T47D (cell line): ENCODE measurements at regions not wholly inside any gene's neighbourhood (a gene's known extent, or its start where the extent isn't known, plus 50 kb on each side); places are given as distances from the start of the nearest gene placed in this dataset.

Source experiments
- DNase-seq, 2 experiments: peaks; one replicate each; pipeline versions ENCODE4 v3.0.0 to v3.0.0-alpha.2; 2011 to 2012; ENCODE audit warnings: low read depth in 1 of 2, low spot score in 1 of 2
- JUND ChIP-seq: IDR thresholded peaks from 2 replicates; pipeline ENCODE4 v1.6.1; 2012; ENCODE audit warnings: low read depth
- in situ Hi-C: cut with HindIII; loops from 2 replicates; pipeline ENCODE4 v1.10.0; 2016; ENCODE audit warnings: low sequenced_read_pairs, low pct_unique_long_range_greater_than_20kb

GRCh38 chr2:38474715-38475566 is 97.9 kb upstream of the ATL2 start:
- no peak for DNase-seq
- in situ Hi-C loops = no loop called here
- no peak for TF ChIP-seq JUND

GRCh38 chr2:38474021-38474456 is 97.0 kb upstream of the ATL2 start:
- TF ChIP-seq JUND = no peak
- in situ Hi-C loops = no loop called here

GRCh38 chr2:38473333-38474005 is 96.4 kb upstream of the ATL2 start:
- no peak for TF ChIP-seq JUND
- no peak for DNase-seq
- in situ Hi-C loops = no loop called here

More at GRCh38 chr2:38474021-38474456, 97.0 kb upstream of the ATL2 start:
- DNase-seq = no peak

- DNase-seq = no peak
- in situ Hi-C loops = no loop called here
- TF ChIP-seq JUND = no peak
These were observed 93.0 kb upstream of the ATL2 start for GRCh38 chr2:38470115-38470514.

- DNase-seq = no peak
- in situ Hi-C loops = no loop called here
- no peak for TF ChIP-seq JUND
These were observed 90.8 kb upstream of the ATL2 start for GRCh38 chr2:38467768-38468455.

- DNase-seq = no peak
- in situ Hi-C loops = no loop called here
- TF ChIP-seq JUND = no peak
These were observed 90.0 kb upstream of the ATL2 start for GRCh38 chr2:38466876-38467767.

- in situ Hi-C loops = no loop called here
- DNase-seq = no peak
- no peak for TF ChIP-seq JUND
These were observed 89.3 kb upstream of the ATL2 start for GRCh38 chr2:38466409-38466808.

GRCh38 chr2:38465789-38466127 is 88.7 kb upstream of the ATL2 start:
- in situ Hi-C loops = no loop called here
- TF ChIP-seq JUND = no peak
- DNase-seq = peak; percentile 27 to 56

- DNase-seq = no peak
- TF ChIP-seq JUND = no peak
- in situ Hi-C loops = no loop called here
These were observed 88.1 kb upstream of the ATL2 start for GRCh38 chr2:38464971-38465788.

GRCh38 chr2:38463752-38464151 is 86.7 kb upstream of the ATL2 start:
- no peak for DNase-seq
- in situ Hi-C loops = no loop called here
- TF ChIP-seq JUND = no peak

GRCh38 chr2:38462121-38462661 is 85.1 kb upstream of the ATL2 start:
- peak; percentile 10 to 88 for DNase-seq

More at GRCh38 chr2:38462121-38462661, 85.1 kb upstream of the ATL2 start:
- in situ Hi-C loops = no loop called here
- TF ChIP-seq JUND = no peak
